ENCODE measurements at regions not wholly inside any gene's neighbourhood (a gene's known extent, or its start where the extent isn't known, plus 50 kb on each side); places are given as distances from the start of the nearest gene placed in this dataset.
"Not testable (repeated sequence)": the region's sequence is repeated elsewhere in the genome, so short reads cannot be mapped to it uniquely, and the experiment has no call there.

GRCh38 chr4:177191991-177192390 is 117.7 kb upstream of the NEIL3 start:
- H3K27ac Mint-ChIP-seq, result no peak overlapping the region
- DNase-seq (no peak), ATAC-seq (ENCODE audit: poor library complexity) (no peak)
- no peaks in the 10 kb centered on the region for H3K36me3 Mint-ChIP-seq (ENCODE audit: low read depth)
- no peaks in the 10 kb centered on the region for H3K36me3 ChIP-seq (ENCODE audit: insufficient read depth, low read length)
- H3K4me1 Mint-ChIP-seq (ENCODE audit: low read depth), result no peaks in the 10 kb centered on the region
- ChIA-PET POLR2A (no interaction called here), CTCF (no interaction called here)
- peaks cover 0 to 7% of the 10 kb centered on the region in 2 experiments for H3K9me3 ChIP-seq (ENCODE audit: control insufficient read depth in 1 of 2, insufficient read depth in 1 of 2, low read length in 2 of 2)
- no peaks in the 10 kb centered on the region for H3K4me1 ChIP-seq (ENCODE audit: insufficient read depth, low read length)
- H3K4me3 ChIP-seq (ENCODE audit: low read length), result no peak overlapping the region
- H3K27ac ChIP-seq (ENCODE audit: low read depth in 1 of 2, low read length in 2 of 2), result no peak overlapping the region
- H3K27me3 Mint-ChIP-seq, result no peaks in the 10 kb centered on the region
- intact Hi-C loops (cut with DNase I, micrococcal nuclease), result no loop called here
- no peak for TF ChIP-seq CTCF (IDR thresholded peaks at IDR 0.05)
- no peaks in the 10 kb centered on the region for H3K27me3 ChIP-seq (ENCODE audit: control insufficient read depth in 1 of 2, insufficient read depth in 2 of 2, low read length in 2 of 2)
- H3K9me3 Mint-ChIP-seq, result no peaks in the 10 kb centered on the region
- no peak overlapping the region for H3K4me3 Mint-ChIP-seq

- H3K36me3 Mint-ChIP-seq (ENCODE audit: low read depth); H3K27ac ChIP-seq (ENCODE audit: low read depth in 1 of 2, low read length in 2 of 2); H3K4me3 ChIP-seq (ENCODE audit: low read length); intact Hi-C loops (cut with DNase I, micrococcal nuclease); DNase-seq; H3K36me3 ChIP-seq (ENCODE audit: insufficient read depth, low read length); H3K27ac Mint-ChIP-seq; ATAC-seq (ENCODE audit: poor library complexity); H3K27me3 ChIP-seq (ENCODE audit: control insufficient read depth in 1 of 2, insufficient read depth in 2 of 2, low read length in 2 of 2); H3K9me3 ChIP-seq (ENCODE audit: control insufficient read depth in 1 of 2, insufficient read depth in 1 of 2, low read length in 2 of 2); H3K4me3 Mint-ChIP-seq; H3K9me3 Mint-ChIP-seq; CTCF ChIA-PET; H3K4me1 Mint-ChIP-seq (ENCODE audit: low read depth); POLR2A ChIA-PET; H3K27me3 Mint-ChIP-seq; H3K4me1 ChIP-seq (ENCODE audit: insufficient read depth, low read length): not testable (repeated sequence)
Measured at GRCh38 chr4:177193024-177193715, 116.5 kb upstream of the NEIL3 start.

- Mint-ChIP-seq H3K36me3 (ENCODE audit: low read depth) (no peaks in the 10 kb centered on the region), H3K27ac (no peak overlapping the region), H3K9me3 (peaks cover under 1% of the 10 kb centered on the region), H3K4me3 (no peak overlapping the region), H3K4me1 (ENCODE audit: low read depth) (no peaks in the 10 kb centered on the region), H3K27me3 (peaks cover under 1% of the 10 kb centered on the region)
- no peak overlapping the region for H3K4me3 ChIP-seq (ENCODE audit: low read length)
- CTCF ChIA-PET, result no interaction called here
- ATAC-seq (ENCODE audit: poor library complexity), result no peak
- intact Hi-C loops (cut with DNase I, micrococcal nuclease), result no loop called here
- TF ChIP-seq CTCF (IDR thresholded peaks at IDR 0.05), result no peak
- no peaks in the 10 kb centered on the region for H3K36me3 ChIP-seq (ENCODE audit: insufficient read depth, low read length)
- no peaks in the 10 kb centered on the region for H3K4me1 ChIP-seq (ENCODE audit: insufficient read depth, low read length)
- H3K27ac ChIP-seq (ENCODE audit: low read depth in 1 of 2, low read length in 2 of 2), result no peak overlapping the region
- H3K9me3 ChIP-seq (ENCODE audit: control insufficient read depth in 1 of 2, insufficient read depth in 1 of 2, low read length in 2 of 2), result peaks cover 0 to 7% of the 10 kb centered on the region in 2 experiments
- no peak for DNase-seq
- POLR2A ChIA-PET, result no interaction called here
- H3K27me3 ChIP-seq (ENCODE audit: control insufficient read depth in 1 of 2, insufficient read depth in 2 of 2, low read length in 2 of 2), result no peaks in the 10 kb centered on the region
Measured at GRCh38 chr4:177194906-177195305, 114.8 kb upstream of the NEIL3 start.

GRCh38 chr4:177196615-177197014 is 113.1 kb upstream of the NEIL3 start:
- Histone ChIP-seq H3K36me3 (ENCODE audit: insufficient read depth, low read length) (no peaks in the 10 kb centered on the region), H3K9me3 (ENCODE audit: control insufficient read depth in 1 of 2, insufficient read depth in 1 of 2, low read length in 2 of 2) (peaks cover 0 to 7% of the 10 kb centered on the region in 2 experiments), H3K4me1 (ENCODE audit: insufficient read depth, low read length) (no peaks in the 10 kb centered on the region), H3K4me3 (ENCODE audit: low read length) (no peak overlapping the region), H3K27ac (ENCODE audit: low read depth in 1 of 2, low read length in 2 of 2) (no peak overlapping the region), H3K27me3 (ENCODE audit: control insufficient read depth in 1 of 2, insufficient read depth in 2 of 2, low read length in 2 of 2) (no peaks in the 10 kb centered on the region)
- peaks cover 3% of the 10 kb centered on the region for H3K9me3 Mint-ChIP-seq
- H3K27me3 Mint-ChIP-seq, result peaks cover 4% of the 10 kb centered on the region
- ChIA-PET POLR2A (interaction anchor here (0.7 kb wide), 1 partner anchor 66 kb away, joined by 3 read pairs; no protein-coding TSS in a partner anchor), CTCF (no interaction called here)
- no peak for TF ChIP-seq CTCF (IDR thresholded peaks at IDR 0.05)
- no peaks in the 10 kb centered on the region for H3K4me1 Mint-ChIP-seq (ENCODE audit: low read depth)
- no peaks in the 10 kb centered on the region for H3K36me3 Mint-ChIP-seq (ENCODE audit: low read depth)
- no peak for ATAC-seq (ENCODE audit: poor library complexity)
- no peak overlapping the region for H3K4me3 Mint-ChIP-seq
- intact Hi-C loops (cut with DNase I, micrococcal nuclease), result no loop called here
- DNase-seq, result no peak
- no peak overlapping the region for H3K27ac Mint-ChIP-seq

All from CD4-positive, alpha-beta T cell (primary cell).